ENCODE measurements at regions not wholly inside any gene's neighbourhood (a gene's known extent, or its start where the extent isn't known, plus 50 kb on each side); places are given as distances from the start of the nearest gene placed in this dataset.

GRCh38 chr20:3316136-3316535, 77.1 kb upstream of the SLC4A11 start:
- no peak overlapping the region for H3K4me3 Mint-ChIP-seq
- ATAC-seq, result no peak
- DNase-seq (ENCODE audit: low spot score), result no peak

DNA sequence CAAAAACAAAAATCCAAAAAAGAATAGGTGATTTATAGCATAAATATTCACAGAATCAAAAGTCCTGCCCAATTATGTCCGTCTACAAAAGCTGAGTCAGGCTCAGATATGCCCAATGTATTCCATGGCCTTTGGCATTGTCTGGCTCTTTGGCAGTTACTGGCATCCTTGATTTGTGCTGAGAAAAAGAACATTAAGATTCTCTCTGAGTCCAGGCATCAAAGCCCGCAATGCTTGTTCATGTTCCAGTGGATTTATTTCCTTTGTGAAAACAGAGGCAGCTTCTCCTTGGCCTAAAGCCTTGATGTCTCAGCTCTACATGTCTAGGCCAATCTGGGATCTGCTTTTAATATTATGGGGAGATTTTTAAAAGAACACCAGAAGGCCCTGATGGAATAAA, 76.1 kb upstream of the SLC4A11 start:
- Mint-ChIP-seq H3K9me3 (no peaks in the 10 kb centered on the region), H3K27me3 (ENCODE audit: insufficient read depth, low read depth, poor library complexity) (no peaks in the 10 kb centered on the region), H3K27ac (no peak overlapping the region), H3K4me1 (no peaks in the 10 kb centered on the region), H3K36me3 (ENCODE audit: low read depth) (peaks cover 7% of the 10 kb centered on the region; the same call in 2 of the 3 replicates), H3K4me3 (no peak overlapping the region)
- no peaks in the 10 kb centered on the region for H3F3A ChIP-seq (replicated peaks; ENCODE audit: low read depth)
- DNase-seq (ENCODE audit: low spot score) (no peak), ATAC-seq (no peak)
- H3K36me3 ChIP-seq (ENCODE audit: insufficient read depth), result no peaks in the 10 kb centered on the region
- H3K79me2 ChIP-seq (replicated peaks; ENCODE audit: insufficient read depth), result no peaks in the 10 kb centered on the region
- no peak overlapping the region for H2AFZ ChIP-seq
- H3K9me2 ChIP-seq (ENCODE audit: insufficient read depth), result no peaks in the 10 kb centered on the region
- H3K4me1 ChIP-seq (ENCODE audit: insufficient read depth), result no peaks in the 10 kb centered on the region
- no peaks in the 10 kb centered on the region for H4K20me1 ChIP-seq (replicated peaks; ENCODE audit: insufficient read depth)
- TF ChIP-seq NANOG (IDR thresholded peaks at IDR 0.05; ENCODE audit: borderline replicate concordance) (no peak), STAT1 (IDR thresholded peaks at IDR 0.05; ENCODE audit: unreplicated experiment) (no peak), CREB1 (CRISPR knock-in tag; IDR thresholded peaks at IDR 0.05; ENCODE audit: low read depth) (no peak), ZNF331 (CRISPR knock-in tag; IDR thresholded peaks at IDR 0.05; ENCODE audit: low read depth) (no peak)
- TF ChIP-seq, protein P1, sequence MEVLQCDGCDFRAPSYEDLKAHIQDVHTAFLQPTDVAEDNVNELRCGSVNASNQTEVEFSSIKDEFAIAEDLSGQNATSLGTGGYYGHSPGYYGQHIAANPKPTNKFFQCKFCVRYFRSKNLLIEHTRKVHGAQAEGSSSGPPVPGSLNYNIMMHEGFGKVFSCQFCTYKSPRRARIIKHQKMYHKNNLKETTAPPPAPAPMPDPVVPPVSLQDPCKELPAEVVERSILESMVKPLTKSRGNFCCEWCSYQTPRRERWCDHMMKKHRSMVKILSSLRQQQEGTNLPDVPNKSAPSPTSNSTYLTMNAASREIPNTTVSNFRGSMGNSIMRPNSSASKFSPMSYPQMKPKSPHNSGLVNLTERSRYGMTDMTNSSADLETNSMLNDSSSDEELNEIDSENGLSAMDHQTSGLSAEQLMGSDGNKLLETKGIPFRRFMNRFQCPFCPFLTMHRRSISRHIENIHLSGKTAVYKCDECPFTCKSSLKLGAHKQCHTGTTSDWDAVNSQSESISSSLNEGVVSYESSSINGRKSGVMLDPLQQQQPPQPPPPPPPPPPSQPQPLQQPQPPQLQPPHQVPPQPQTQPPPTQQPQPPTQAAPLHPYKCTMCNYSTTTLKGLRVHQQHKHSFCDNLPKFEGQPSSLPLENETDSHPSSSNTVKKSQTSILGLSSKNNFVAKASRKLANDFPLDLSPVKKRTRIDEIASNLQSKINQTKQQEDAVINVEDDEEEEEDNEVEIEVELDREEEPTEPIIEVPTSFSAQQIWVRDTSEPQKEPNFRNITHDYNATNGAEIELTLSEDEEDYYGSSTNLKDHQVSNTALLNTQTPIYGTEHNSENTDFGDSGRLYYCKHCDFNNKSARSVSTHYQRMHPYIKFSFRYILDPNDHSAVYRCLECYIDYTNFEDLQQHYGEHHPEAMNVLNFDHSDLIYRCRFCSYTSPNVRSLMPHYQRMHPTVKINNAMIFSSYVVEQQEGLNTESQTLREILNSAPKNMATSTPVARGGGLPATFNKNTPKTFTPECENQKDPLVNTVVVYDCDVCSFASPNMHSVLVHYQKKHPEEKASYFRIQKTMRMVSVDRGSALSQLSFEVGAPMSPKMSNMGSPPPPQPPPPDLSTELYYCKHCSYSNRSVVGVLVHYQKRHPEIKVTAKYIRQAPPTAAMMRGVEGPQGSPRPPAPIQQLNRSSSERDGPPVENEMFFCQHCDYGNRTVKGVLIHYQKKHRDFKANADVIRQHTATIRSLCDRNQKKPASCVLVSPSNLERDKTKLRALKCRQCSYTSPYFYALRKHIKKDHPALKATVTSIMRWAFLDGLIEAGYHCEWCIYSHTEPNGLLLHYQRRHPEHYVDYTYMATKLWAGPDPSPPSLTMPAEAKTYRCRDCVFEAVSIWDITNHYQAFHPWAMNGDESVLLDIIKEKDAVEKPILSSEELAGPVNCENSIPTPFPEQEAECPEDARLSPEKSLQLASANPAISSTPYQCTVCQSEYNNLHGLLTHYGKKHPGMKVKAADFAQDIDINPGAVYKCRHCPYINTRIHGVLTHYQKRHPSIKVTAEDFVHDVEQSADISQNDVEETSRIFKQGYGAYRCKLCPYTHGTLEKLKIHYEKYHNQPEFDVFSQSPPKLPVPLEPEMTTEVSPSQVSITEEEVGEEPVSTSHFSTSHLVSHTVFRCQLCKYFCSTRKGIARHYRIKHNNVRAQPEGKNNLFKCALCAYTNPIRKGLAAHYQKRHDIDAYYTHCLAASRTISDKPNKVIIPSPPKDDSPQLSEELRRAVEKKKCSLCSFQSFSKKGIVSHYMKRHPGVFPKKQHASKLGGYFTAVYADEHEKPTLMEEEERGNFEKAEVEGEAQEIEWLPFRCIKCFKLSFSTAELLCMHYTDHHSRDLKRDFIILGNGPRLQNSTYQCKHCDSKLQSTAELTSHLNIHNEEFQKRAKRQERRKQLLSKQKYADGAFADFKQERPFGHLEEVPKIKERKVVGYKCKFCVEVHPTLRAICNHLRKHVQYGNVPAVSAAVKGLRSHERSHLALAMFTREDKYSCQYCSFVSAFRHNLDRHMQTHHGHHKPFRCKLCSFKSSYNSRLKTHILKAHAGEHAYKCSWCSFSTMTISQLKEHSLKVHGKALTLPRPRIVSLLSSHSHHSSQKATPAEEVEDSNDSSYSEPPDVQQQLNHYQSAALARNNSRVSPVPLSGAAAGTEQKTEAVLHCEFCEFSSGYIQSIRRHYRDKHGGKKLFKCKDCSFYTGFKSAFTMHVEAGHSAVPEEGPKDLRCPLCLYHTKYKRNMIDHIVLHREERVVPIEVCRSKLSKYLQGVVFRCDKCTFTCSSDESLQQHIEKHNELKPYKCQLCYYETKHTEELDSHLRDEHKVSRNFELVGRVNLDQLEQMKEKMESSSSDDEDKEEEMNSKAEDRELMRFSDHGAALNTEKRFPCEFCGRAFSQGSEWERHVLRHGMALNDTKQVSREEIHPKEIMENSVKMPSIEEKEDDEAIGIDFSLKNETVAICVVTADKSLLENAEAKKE (CRISPR knock-in tag; IDR thresholded peaks at IDR 0.05), result no peak
- no peaks in the 10 kb centered on the region for H3K27me3 ChIP-seq (ENCODE audit: insufficient read depth)
- H3K27ac ChIP-seq (ENCODE audit: low read depth), result no peak overlapping the region
- no peak overlapping the region for H3K4me3 ChIP-seq
- H3K4me2 ChIP-seq, result no peak overlapping the region

More at GRCh38 chr20:3316136-3316535, 77.1 kb upstream of the SLC4A11 start:
- Mint-ChIP-seq H3K27me3 (ENCODE audit: insufficient read depth, low read depth, poor library complexity) (no peaks in the 10 kb centered on the region), H3K9me3 (no peaks in the 10 kb centered on the region), H3K36me3 (ENCODE audit: low read depth) (peaks cover 7% of the 10 kb centered on the region; the same call in 2 of the 3 replicates), H3K27ac (no peak overlapping the region), H3K4me1 (no peaks in the 10 kb centered on the region)
- Histone ChIP-seq H3F3A (replicated peaks; ENCODE audit: low read depth) (no peaks in the 10 kb centered on the region), H3K4me2 (no peak overlapping the region), H3K27me3 (ENCODE audit: insufficient read depth) (no peaks in the 10 kb centered on the region), H3K4me1 (ENCODE audit: insufficient read depth) (no peaks in the 10 kb centered on the region), H2AFZ (no peak overlapping the region), H4K20me1 (replicated peaks; ENCODE audit: insufficient read depth) (no peaks in the 10 kb centered on the region), H3K4me3 (no peak overlapping the region), H3K9me2 (ENCODE audit: insufficient read depth) (no peaks in the 10 kb centered on the region), H3K79me2 (replicated peaks; ENCODE audit: insufficient read depth) (no peaks in the 10 kb centered on the region), H3K36me3 (ENCODE audit: insufficient read depth) (no peaks in the 10 kb centered on the region), H3K27ac (ENCODE audit: low read depth) (no peak overlapping the region)
- no peak for TF ChIP-seq ZNF331 (CRISPR knock-in tag; IDR thresholded peaks at IDR 0.05; ENCODE audit: low read depth)
